ENCODE measurements at regions not wholly inside any gene's neighbourhood (a gene's known extent, or its start where the extent isn't known, plus 50 kb on each side); places are given as distances from the start of the nearest gene placed in this dataset.

DNA sequence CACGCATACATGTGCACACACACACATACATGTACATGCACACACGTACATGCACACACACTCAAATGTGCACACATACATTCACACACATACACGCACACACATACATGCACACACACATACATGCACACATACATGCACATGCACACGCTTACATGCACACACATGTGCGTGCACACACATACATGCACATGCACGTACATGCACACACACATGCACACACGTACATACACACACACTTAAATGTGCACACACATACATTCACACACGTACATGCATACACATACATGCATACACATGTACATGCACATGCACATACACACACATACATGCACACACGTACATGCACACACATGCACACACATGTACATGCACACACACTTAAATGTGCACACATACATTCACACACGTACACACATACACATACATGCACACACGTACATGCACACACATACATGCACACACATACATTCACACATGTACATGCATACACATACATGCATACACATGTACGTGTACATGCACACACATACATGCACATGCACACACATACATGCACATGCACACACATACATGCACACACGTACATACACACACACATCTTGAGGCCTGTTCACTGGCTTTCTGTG, 283.7 kb upstream of the ID2 start:
- no peak for DNase-seq (ENCODE audit: low read depth)

DNA sequence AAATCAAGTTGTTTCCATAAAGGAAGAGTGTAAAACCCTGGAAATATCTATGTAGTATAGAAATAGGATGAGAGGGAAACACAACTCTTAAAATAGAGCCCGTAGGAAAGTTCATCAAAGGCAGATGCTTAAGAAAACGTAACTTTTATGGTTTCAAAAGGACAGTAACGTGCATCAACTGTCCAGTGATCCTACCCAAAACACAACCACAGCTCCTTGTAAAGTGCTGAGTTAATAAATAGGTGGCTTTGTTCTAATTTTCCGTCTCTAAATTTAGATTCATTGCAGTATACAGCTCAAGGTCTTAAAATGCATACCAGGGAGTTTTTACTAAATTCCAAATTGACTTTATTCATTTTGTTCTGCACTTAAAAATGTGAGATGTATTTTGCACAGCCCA, 282.1 kb upstream of the ID2 start:
- DNase-seq (ENCODE audit: low read depth) = no peak

DNA sequence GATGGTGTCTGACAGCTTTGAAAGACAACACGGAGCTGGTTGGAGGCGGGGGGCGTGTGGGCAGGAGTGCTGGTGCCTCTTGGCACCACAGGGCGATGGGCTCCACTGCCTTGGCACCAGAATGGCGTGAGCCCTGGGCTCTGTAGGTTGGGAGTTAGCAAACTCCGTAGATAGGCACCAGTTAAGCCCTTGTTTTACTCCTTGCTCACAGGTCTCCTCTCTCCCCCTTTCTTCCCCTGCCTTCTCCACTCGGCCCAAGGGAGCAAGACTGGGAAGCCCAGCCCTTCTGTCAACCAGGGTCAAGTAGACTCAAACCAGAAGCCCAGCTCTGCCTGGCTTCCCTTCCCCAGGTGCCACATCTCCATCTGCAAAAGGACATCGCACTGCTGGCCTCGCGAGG, 281.7 kb upstream of the ID2 start:
- DNase-seq (ENCODE audit: low read depth) = no peak

DNA sequence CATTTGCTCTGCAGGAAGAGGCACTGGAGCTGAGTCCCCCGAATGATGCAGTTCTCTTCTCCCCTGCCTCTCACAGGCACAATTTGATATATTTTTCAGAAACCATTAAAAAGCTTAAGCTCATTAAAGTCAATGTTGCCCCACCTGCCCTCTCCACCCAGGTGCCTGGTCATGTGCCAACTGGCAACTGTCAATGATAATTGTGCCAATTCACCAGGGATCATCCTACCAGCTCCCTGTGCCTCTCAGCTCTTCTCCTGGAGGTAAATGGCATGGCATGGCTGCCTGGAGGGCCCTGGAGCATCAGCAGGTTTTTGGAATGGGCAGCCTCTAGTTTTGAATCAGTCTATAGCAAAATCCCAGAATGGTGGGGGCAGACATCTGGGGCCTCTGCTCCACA, 279.6 kb upstream of the ID2 start:
- DNase-seq (ENCODE audit: low read depth) = no peak

DNA sequence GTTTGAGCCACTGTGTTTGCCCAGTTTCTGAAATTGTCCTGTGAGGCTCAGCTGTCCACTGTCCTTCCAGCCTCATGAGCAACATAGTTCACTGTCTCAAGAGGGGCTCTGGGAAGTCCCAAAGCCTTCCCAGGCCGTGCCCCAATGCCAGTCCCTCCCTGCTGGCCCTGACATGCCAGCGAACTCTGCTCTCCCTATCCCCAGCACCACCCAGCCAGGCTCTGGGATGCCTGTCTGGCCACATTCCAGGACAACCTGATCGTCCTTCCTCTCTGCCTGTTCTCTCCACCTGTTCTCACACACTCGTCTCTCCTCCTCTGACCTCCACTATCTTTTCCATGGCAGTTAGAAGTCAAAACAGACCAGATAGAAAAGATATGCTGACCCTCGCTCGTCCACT, 278.0 kb upstream of the ID2 start:
- DNase-seq (ENCODE audit: low read depth) = no peak

DNA sequence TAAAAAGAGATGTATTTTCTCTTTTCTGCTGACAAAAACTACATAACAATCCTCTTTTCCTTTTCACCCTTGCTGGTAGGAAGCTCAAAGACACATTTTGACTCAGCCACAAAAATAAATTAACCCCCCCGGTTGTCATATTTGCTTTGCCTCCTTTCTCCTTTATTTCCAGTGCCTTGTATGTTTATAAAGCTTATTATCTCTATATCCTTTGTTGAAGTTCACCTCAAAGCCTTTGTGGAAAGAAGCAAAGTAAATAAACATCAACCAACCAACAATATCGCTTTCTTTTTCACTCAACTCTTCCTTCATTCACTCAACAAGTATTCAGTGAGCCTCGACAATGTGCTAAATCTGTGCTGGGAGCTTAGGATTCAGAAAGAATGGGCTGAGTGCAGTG, 276.5 kb upstream of the ID2 start:
- no peak for DNase-seq (ENCODE audit: low read depth)

DNA sequence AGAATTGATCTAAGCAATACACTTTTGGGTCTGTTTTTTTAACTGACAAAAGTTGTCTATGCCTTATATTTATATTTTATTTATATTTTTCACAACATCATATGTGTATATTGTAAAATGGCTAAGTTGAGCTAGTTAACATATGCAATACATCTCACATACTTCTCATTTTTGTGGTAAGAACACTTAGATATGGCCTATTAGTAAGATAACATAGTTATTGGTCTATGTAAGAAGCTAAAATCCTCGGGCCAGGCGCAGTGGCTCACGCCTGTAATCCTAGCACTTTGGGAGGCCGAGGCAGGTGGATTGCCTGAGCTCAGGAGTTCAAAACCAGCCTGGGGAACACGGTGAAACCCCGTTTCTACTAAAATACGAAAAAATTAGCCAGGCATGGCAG, 275.6 kb upstream of the ID2 start:
- no peak for DNase-seq (ENCODE audit: low read depth)

DNA sequence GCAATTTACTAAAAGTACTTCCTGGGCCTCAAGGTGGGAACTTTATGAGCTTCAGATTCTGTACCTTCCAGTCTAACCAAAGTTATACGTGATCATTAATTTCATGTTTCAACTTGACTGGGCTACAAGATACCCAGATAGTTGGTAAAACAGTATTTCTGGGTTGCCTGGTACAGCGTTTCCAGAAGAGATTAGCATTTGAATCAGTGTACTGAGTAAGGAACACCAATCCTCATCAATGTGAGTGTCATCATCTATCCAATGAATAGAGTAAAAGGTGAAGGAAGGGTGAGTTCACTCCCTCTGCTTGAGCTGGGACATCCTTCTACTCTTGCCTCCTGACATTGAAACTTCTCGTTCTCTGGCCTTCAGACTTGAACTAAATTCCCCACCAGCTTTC, 274.5 kb upstream of the ID2 start:
- DNase-seq (ENCODE audit: low read depth) = no peak

DNA sequence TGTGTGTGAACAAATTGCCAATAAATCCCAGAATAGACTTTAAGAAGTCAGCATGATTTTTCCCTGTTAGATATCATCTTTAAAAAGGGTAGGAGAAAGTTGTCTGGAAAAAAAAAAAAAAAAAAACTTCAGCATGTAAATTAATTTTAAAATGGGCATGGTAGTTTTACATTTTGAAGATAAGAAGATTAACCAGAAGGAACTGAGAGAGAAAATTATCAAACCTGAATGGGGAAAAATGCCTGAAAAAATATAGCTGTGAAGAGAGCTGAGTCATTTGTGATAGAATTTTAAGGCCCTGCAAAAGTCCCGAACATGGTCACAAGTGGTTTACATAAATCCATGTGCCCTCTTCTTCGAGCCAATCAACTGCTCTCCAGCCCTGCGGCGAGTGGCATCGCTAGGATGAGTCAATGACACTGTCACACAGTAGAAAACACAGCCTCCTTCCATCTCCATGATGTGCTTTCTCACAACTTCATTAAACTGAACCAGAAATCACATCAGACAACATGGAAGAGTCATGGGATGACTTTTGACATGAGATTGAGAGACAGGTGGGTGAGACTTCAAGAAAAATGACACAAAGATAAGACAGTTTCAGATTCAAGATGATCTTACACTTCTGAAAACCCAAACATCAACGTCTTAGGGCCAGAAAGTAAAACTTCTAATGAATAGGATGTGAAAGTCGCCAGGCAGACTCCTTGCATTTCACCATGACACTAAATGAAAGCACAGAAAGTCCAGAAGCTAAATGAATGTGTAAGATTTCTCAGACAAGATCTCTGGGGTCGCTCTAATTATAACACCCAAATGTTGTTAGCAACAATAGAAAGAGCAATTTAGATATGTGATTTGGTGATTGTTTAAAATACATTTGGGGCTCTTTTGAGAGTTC, 273.0 kb upstream of the ID2 start:
- DNase-seq (ENCODE audit: low read depth) = peak; percentile 33

DNA sequence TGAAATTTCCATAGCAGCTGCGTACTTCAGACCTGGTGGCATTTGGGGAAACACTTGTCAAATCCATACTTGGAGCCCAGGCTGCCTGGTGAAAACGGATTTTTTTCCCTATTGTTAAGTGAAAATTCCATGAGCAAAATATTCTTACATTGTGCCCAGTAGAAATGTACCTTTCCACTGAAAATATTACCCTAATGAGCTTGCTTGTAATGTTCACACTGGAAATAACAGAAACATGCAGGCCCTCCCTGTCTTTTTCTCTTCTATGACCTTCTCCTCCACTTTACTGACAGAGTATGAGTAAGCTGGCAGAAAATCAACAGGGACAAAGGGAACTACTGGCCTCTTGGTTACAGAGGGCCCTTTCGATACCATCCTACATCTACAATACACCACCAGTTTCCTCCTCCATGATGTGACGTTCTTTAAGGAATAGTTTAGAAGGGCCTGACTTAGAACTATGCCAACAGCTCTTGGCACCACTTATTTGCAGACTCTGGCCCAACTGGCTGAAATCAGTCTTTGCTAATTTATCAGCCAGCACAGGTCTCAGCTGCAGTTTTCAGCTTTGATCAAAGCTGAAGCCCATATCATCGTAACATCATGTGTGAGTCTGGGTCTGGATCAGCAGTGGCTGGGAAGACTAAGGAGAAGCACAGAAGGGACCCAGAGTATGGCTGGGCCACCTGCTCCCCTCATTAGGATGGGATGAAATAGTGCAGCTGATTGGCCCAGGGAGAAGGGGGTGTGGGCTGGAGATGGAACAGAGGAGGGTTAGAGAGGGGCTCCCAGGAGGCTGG, 272.2 kb upstream of the ID2 start:
- no peak for DNase-seq (ENCODE audit: low read depth)

DNA sequence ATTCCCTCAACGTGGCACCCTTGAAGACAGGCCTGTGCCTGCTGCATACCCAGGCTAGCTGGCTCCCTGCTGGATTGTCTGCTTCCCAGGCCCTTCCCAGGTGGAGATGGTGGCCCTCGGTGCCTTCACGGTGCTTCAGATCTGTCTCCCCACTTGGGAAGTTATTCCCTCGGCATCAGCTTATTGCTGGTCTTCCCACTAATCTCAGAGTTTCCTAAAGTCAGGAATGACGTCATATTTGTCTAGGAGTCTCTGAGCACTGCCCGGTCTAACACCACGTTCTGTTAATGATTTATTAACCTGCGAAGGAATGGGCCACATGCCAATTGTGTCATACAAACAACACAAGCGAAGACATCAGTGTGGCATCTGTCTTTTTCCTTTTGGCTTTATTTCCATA, 269.8 kb upstream of the ID2 start:
- DNase-seq (ENCODE audit: low read depth) = no peak

DNA sequence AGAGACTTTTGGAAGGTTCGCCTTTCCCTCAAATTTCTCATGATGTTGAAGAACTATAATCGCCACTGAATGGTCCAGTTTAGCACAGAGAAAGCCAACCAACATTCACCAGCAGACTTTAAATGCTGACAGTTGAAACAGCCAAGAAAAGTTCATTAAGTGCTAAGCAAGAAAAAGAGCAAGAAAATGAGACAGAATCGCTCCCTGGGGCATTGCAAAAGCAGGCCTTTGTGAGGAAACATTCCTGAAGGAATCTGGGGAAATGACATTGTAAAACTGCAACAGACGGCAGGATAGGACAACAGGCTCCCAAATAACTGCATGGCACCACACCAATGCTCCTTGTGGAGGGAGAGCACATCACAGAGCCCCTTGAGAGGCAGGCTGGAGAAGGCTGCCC, 269.3 kb upstream of the ID2 start:
- DNase-seq (ENCODE audit: low read depth) = no peak

DNA sequence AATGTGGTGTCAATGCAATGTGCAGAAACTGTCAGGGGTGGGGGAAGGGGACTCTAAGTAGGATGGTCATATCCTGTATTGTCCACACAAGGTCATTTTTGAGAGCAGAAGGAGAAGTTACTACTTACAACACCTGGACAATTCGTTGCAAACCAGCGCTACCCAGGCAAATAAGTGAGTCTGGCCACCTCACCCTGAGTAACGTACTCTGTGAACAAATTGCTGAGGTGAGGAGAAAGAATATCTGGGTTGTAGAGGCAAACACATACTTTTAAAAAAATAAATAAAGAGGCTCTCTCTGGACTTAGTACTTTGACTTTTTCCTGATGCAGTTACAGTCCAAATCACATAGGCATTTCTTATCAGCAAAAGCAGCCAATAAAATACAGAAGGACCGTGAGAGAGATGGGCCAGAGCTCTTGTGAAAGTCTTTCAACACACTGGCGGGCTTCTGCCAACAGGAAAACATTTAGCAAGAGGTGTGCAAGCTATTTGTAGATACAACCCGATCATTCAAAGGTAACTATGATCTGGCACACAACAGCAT, 268.2 kb upstream of the ID2 start:
- no peak for DNase-seq (ENCODE audit: low read depth)

DNA sequence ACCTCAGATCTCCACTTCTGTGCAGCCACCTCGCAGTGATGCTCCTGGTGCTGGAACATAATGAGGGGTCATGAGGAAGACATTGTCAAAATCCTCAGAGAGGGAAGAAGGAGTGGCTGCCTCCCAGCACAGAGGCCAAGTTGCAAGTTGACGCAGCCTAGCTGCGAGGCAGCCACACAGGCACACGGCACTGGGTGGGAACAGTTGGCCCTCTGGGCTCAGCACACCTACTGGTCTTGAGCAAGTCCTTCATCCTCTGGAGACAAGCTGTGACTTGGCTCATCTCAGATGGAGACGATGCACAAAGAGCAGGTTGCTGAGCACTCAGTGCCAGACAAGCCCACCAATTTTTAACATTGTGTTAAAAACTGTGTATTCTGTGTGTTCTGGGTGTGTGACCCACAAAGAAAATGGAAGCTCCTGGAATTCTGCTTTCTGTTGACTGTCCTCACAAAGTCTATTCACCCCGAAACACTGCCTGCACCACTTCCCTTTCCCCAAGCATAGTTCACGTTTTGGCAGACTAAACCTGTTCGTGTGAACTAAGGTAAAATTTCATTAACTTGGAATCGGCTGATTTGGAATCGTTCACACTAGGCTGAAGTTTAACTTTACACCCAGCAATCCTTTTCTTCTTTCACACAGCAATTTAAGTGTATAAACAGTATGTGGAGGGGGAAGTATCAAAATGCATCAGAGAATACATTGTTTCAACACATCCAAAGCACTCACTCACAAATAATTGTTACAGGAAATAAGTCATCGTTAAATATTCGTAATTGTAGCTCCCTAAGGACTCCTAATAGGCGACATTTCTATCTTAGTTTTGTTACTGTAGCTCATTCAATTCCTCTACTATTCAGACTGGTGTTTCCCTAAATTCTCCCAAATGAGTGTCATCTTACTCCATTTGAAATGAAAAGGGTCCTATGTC, 266.6 kb upstream of the ID2 start:
- DNase-seq (ENCODE audit: low read depth) = no peak

DNA sequence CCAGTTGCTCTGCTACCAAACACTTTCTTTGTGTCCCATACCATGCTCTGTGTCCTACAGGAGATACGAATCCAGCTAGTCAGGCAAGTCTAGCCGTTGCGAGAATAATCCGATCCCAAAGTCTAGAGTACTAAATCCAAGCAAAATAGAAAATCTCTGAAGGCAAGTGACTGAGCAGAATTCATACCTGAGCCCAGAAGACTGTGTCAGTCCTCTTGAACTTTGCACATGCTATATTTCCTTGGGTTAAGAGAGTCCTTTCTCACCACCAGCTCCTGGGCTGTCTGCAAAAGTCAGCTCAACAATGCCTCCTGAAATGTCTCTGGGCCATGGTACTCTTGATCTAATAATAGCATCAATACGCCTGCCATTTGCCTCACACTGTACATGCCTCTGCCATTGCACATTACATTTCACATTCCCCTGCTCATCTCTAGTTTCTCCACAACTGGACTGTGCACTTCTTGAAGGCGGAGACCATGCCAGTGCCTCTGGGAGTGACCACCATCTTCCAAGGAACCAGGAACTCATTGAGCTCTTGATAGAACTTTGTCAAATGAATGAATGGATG, 265.8 kb upstream of the ID2 start:
- DNase-seq (ENCODE audit: low read depth) = no peak

DNA sequence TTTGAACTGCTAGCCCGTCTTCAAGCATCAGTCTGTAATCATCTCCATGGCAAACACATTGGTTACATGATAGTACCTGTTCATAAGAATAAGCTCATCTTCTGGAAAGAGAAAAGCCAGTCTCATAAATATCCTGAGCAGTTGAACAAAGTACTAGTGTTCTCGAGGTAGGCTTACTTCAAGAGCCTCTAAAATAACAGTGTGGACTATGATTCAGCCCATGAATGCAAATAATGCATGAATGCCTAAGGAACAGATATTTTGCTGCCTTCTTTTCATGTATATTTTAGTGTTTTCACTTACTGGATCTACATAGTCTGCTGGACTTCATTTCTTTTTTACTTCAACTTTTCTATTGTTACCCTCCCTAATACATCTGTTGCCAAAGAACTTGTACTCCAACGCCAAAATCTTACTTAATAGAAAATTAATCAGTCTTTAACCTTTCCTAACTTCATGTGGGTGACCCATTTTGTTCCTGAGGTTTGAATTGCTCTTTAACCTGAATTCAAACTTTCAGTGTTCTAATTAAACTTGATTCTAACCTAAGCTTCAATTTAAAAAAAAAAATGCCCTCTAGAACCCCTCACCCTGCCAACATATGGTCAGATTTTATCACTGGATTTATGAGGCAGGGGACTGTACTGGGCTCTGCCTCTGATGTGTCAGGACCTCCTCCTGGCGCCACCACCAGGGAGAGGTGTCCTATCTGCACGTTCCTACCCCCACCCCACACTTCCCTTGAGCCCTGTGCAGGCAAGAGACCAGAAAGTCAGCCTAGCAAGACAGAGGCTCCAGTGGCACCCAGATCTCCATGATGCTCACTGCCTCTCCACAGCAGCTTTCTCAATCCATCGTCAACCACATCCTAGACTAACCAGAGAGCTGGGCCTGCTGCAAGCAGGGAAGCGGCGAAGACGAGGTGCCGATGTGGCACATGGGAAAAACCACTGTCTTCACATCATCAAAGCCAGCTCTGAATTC, 264.7 kb upstream of the ID2 start:
- DNase-seq (ENCODE audit: low read depth) = no peak

DNA sequence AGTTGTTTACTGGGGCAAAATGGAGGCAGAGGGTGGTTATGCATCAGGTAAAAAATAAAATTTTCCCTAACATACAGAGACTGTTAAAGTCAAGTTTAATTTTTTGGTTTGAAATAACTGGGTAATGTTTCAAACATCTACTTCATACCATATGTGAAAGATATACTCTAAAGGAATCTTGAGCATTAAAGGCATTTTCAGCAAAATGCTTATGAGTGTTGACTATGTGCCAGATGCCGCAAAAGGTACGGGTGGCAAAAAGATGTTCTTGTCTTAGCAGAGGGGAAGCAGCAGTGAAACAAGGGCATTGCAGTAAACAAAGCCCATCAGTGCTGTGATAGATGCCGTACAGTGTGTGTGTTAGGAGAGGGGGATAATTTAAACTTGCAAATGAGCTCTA, 263.1 kb upstream of the ID2 start:
- no peak for DNase-seq (ENCODE audit: low read depth)

DNA sequence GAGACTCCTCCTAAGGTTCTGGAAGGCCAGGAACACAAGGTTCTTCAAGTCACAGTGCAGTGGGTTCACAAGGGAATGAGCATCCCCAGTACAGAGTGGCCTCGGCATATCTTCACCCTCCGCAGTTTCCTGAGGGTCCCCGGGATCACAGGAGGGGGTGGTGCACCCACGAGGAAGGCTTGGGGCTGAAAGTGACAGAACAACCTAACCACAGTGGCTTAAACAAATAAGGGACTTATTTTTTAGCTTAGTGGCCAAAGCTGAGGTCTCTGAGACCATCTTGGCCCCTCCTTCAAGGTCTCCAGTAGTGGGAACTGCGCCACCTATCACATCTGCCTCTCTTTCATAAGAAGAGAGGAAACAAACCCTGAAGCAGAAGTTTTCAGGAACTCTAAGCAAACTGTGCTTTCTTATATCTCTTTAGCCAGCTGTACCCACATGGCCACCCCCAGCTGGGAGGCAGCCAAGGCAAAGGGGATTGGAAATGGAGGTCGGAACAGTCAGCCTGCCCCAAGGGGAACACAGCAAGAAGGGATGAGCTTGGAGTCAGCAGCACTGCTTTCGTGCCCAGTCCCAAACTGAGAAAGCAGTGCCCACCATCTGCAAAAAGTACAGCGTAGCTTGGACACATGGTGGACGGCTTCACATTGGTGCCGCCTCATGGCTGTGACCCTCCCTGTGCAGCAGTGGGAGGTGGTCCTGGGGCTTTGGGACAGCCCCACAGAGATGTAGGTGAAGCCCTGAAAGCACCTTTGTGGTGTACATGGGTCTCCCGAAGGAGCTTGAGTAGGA, 260.0 kb upstream of the ID2 start:
- DNase-seq (ENCODE audit: low read depth) = no peak

DNA sequence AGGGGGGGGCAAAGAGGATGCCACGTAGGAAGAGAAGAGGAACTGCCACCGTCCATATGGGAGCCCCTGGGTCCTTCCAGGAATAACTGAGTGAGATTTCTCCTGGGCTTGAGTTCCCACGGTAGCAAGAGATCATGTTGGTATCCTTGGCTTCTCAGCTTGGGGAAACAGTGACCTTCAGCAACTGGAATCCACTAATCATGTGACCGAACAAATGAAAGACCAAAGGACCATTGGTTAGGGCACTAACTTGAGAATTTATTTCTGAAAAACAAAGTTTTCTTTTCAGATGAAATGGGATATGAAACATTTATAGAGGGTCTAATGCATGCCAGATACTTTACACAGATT, 259.4 kb upstream of the ID2 start:
- DNase-seq (ENCODE audit: low read depth) = no peak

All from stimulated activated CD8-positive, alpha-beta memory T cell treated with anti-CD3 and anti-CD28 coated beads, Interleukin-7, amount 100 ng/mL, for 24 hours (primary cell).